ENCODE measurements at regions not wholly inside any gene's neighbourhood (a gene's known extent, or its start where the extent isn't known, plus 50 kb on each side); places are given as distances from the start of the nearest gene placed in this dataset.

GRCh38 chr3:72597043-72597442 is 251.2 kb downstream of the SHQ1 start:
- no peak overlapping the region for H3K27ac Mint-ChIP-seq
- H3K4me3 Mint-ChIP-seq: no peak overlapping the region
- H3K4me1 Mint-ChIP-seq: no peaks in the 10 kb centered on the region
- no peaks in the 10 kb centered on the region for H3K9me3 Mint-ChIP-seq
- intact Hi-C loops (cut with micrococcal nuclease): no loop called here
- H3K27me3 Mint-ChIP-seq: peaks cover 30% of the 10 kb centered on the region
- no peaks in the 10 kb centered on the region for H3K36me3 Mint-ChIP-seq (ENCODE audit: low read depth)
- DNase-seq: no peak
- no peak for ATAC-seq (ENCODE audit: low read depth)
- ChIA-PET POLR2A (no interaction called here), CTCF (no interaction called here)
- TF ChIP-seq CTCF (IDR thresholded peaks at IDR 0.05): no peak

GRCh38 chr3:72595927-72596610 is 252.2 kb downstream of the SHQ1 start:
- CTCF ChIA-PET: no interaction called here
- TF ChIP-seq CTCF (IDR thresholded peaks at IDR 0.05): no peak
- DNase-seq (no peak), ATAC-seq (ENCODE audit: low read depth) (no peak)
- H3K36me3 Mint-ChIP-seq (ENCODE audit: low read depth): no peaks in the 10 kb centered on the region
- intact Hi-C loops (cut with micrococcal nuclease): no loop called here
- H3K4me1 Mint-ChIP-seq: no peaks in the 10 kb centered on the region
- H3K27me3 Mint-ChIP-seq: peaks cover 31% of the 10 kb centered on the region
- H3K4me3 Mint-ChIP-seq: no peak overlapping the region
- H3K27ac Mint-ChIP-seq: no peak overlapping the region
- H3K9me3 Mint-ChIP-seq: no peaks in the 10 kb centered on the region
- POLR2A ChIA-PET: no interaction called here

GRCh38 chr3:72595376-72595775 is 252.9 kb downstream of the SHQ1 start:
- ChIA-PET POLR2A (interaction anchor here (0.7 kb wide), 1 partner anchor 459 kb away, joined by 5 read pairs; no protein-coding TSS in a partner anchor), CTCF (no interaction called here)
- no peak for TF ChIP-seq CTCF (IDR thresholded peaks at IDR 0.05)
- Mint-ChIP-seq H3K4me3 (no peak overlapping the region), H3K27me3 (peaks cover 30% of the 10 kb centered on the region), H3K4me1 (no peaks in the 10 kb centered on the region), H3K36me3 (ENCODE audit: low read depth) (no peaks in the 10 kb centered on the region), H3K9me3 (no peaks in the 10 kb centered on the region), H3K27ac (no peak overlapping the region)
- ATAC-seq (ENCODE audit: low read depth): no peak
- intact Hi-C loops (cut with micrococcal nuclease): no loop called here
- DNase-seq: no peak

GRCh38 chr3:72594615-72595215 is 253.5 kb downstream of the SHQ1 start:
- ChIA-PET CTCF (no interaction called here), POLR2A (interaction anchor here (0.7 kb wide), 1 partner anchor 458 kb away, joined by 5 read pairs; no protein-coding TSS in a partner anchor)
- ATAC-seq (ENCODE audit: low read depth) (no peak), DNase-seq (no peak)
- Mint-ChIP-seq H3K27ac (peak overlapping the region; percentile 10), H3K4me1 (no peaks in the 10 kb centered on the region), H3K36me3 (ENCODE audit: low read depth) (no peaks in the 10 kb centered on the region), H3K9me3 (no peaks in the 10 kb centered on the region), H3K4me3 (no peak overlapping the region), H3K27me3 (peaks cover 27% of the 10 kb centered on the region)
- no peak for TF ChIP-seq CTCF (IDR thresholded peaks at IDR 0.05)
- intact Hi-C loops (cut with micrococcal nuclease): no loop called here

- DNase-seq (no peak), ATAC-seq (ENCODE audit: low read depth) (no peak)
- ChIA-PET CTCF (no interaction called here), POLR2A (no interaction called here)
- TF ChIP-seq CTCF (IDR thresholded peaks at IDR 0.05): no peak
- no peak overlapping the region for H3K27ac Mint-ChIP-seq
- peaks cover 23% of the 10 kb centered on the region for H3K27me3 Mint-ChIP-seq
- H3K36me3 Mint-ChIP-seq (ENCODE audit: low read depth): no peaks in the 10 kb centered on the region
- no peaks in the 10 kb centered on the region for H3K9me3 Mint-ChIP-seq
- H3K4me1 Mint-ChIP-seq: no peaks in the 10 kb centered on the region
- intact Hi-C loops (cut with micrococcal nuclease): no loop called here
- H3K4me3 Mint-ChIP-seq: no peak overlapping the region
Measured at GRCh38 chr3:72593881-72594397, 254.3 kb downstream of the SHQ1 start.
